Lung (tissue), 11 donors: ENCODE measurements at regions not wholly inside any gene's neighbourhood (a gene's known extent, or its start where the extent isn't known, plus 50 kb on each side); places are given as distances from the start of the nearest gene placed in this dataset.

ENCODE experiments used
- ATAC-seq: fragments of 200-7000 bp; cut with Tn5 transposase; one replicate; pipeline ENCODE4 v1.9.1; 2020; ENCODE audit warnings: moderate number of reproducible peaks; ENCODE audit not compliant: insufficient read depth, low FRiP score
- DNase-seq, 3 donors: peaks; one replicate each; pipeline ENCODE4 v3.0.0-alpha.2; 2013 to 2017
- H3K27ac ChIP-seq, 2 donors: one replicate each; pipeline ENCODE4 v1.5.1; 2013; ENCODE audit warnings: mild to moderate bottlenecking in 2 of 2, moderate library complexity in 2 of 2, control low read depth in 1 of 2, inconsistent platforms in 1 of 2, low read depth in 1 of 2, low read length in 1 of 2
- H3K27me3 ChIP-seq, 3 donors: one replicate each; pipeline ENCODE4 v1.5.1; 2013; ENCODE audit warnings: low read length in 2 of 3; ENCODE audit not compliant: control insufficient read depth in 3 of 3, insufficient read depth in 3 of 3
- H3K36me3 ChIP-seq, 4 donors: one replicate each; pipeline ENCODE4 v1.5.1; 2013; ENCODE audit warnings: low read length in 4 of 4, mild to moderate bottlenecking in 1 of 4, moderate library complexity in 1 of 4; ENCODE audit not compliant: control insufficient read depth in 4 of 4, insufficient read depth in 4 of 4
- H3K4me1 ChIP-seq, 5 donors: one replicate each; pipeline ENCODE4 v1.5.1; 2013; ENCODE audit warnings: low read length in 5 of 5, mild to moderate bottlenecking in 2 of 5, moderate library complexity in 1 of 5; ENCODE audit not compliant: control insufficient read depth in 5 of 5, insufficient read depth in 5 of 5
- H3K4me3 ChIP-seq: one replicate; pipeline ENCODE4 v1.5.1; 2013; ENCODE audit warnings: mild to moderate bottlenecking, control low read depth, moderate library complexity
- H3K9ac ChIP-seq, 2 donors: one replicate each; pipeline ENCODE4 v1.5.1; 2013; ENCODE audit warnings: low read length in 2 of 2, control low read depth in 1 of 2; ENCODE audit not compliant: insufficient read depth in 1 of 2
- H3K9me3 ChIP-seq, 4 donors: one replicate each; pipeline ENCODE4 v1.5.1; 2013; ENCODE audit warnings: low read length in 3 of 4, mild to moderate bottlenecking in 1 of 4, moderate library complexity in 1 of 4; ENCODE audit not compliant: control insufficient read depth in 4 of 4, insufficient read depth in 3 of 4
- WGBS, 2 donors: extraction: QIAGEN DNeasy Blood & Tissue Kit; methylation state at CpG; one replicate each; pipeline ENCODE4 v1.1.7; 2013; 5-methylcytosine and 5-hydroxymethylcytosine counted together
- TF ChIP-seq, protein P1 (sequence below): IDR thresholded peaks from 2 replicates; pipeline ENCODE4 v1.5.1; 2012; ENCODE audit warnings: mild to moderate bottlenecking; ENCODE audit errors: control extremely low read depth, extremely low read depth
- donor health status: control.
- donor health status: control.
- donor health status: Bipolar disorder and iron deficiency.
- donor health status: healthy.
- donor health status: DM: yes; HTN: yes; CAD: no.

DNA sequence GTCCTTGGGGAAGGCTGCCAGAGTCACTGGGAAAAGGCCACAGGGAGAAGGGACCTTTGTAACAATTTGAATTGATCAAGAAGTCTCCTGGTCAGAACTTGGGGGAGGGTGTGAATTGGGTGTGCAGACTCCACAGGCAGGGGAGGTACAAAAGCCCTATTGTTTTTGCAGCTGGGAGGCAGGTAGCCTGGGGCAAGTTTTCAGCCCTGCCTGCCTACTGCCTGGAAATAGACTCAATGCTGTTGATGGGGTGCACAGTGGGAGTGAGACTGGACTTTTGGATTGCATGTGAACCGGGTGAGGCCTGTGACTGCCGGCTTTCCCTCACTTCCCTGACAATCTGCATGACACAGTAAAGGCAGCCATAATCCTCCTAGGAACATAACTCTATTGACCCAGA, 947.0 kb downstream of the REEP3 start:
- Histone ChIP-seq H3K9ac (no peak overlapping the region), H3K4me3 (no peak overlapping the region), H3K27ac (no peak overlapping the region), H3K4me1 (no peaks in the 10 kb centered on the region), H3K36me3 (no peaks in the 10 kb centered on the region), H3K27me3 (no peaks in the 10 kb centered on the region), H3K9me3 (peaks cover 0 to 11% (median 6%) of the 10 kb centered on the region in 4 donors)
- ATAC-seq: no peak
- 85 to 96% methylated on average over 2 of the region's 2 CpGs for WGBS, 2 donors
- no peak for DNase-seq
- TF ChIP-seq, protein P1, sequence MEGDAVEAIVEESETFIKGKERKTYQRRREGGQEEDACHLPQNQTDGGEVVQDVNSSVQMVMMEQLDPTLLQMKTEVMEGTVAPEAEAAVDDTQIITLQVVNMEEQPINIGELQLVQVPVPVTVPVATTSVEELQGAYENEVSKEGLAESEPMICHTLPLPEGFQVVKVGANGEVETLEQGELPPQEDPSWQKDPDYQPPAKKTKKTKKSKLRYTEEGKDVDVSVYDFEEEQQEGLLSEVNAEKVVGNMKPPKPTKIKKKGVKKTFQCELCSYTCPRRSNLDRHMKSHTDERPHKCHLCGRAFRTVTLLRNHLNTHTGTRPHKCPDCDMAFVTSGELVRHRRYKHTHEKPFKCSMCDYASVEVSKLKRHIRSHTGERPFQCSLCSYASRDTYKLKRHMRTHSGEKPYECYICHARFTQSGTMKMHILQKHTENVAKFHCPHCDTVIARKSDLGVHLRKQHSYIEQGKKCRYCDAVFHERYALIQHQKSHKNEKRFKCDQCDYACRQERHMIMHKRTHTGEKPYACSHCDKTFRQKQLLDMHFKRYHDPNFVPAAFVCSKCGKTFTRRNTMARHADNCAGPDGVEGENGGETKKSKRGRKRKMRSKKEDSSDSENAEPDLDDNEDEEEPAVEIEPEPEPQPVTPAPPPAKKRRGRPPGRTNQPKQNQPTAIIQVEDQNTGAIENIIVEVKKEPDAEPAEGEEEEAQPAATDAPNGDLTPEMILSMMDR: no peak

DNA sequence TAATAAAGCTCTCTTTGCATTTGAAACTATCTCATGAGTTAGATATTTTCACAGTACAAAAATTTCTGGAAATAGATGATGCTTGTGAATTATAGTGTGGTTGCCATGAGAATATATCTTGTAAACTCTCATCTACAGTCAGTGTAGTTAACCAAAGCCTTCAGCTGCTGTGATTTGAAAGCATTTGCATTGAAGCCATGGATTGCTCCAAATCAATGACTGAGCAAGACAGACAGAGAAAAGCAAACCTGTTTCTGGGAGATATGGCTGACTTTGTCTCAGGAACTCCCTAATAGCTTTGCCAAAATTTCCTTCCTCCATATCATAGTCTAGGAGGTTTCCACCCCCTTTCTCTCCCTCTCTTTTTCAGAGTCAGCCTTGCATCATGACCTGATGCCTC, 955.3 kb downstream of the REEP3 start:
- no peaks in the 10 kb centered on the region for H3K27me3 ChIP-seq
- no peak for ATAC-seq
- no peak for DNase-seq
- no peaks in the 10 kb centered on the region for H3K36me3 ChIP-seq
- H3K27ac ChIP-seq: no peak overlapping the region
- H3K9me3 ChIP-seq: peaks cover 0 to 5% (median 0%) of the 10 kb centered on the region in 4 donors
- no peaks in the 10 kb centered on the region for H3K4me1 ChIP-seq
- no peak overlapping the region for H3K4me3 ChIP-seq
- H3K9ac ChIP-seq: no peak overlapping the region
- TF ChIP-seq, protein P1: no peak

DNA sequence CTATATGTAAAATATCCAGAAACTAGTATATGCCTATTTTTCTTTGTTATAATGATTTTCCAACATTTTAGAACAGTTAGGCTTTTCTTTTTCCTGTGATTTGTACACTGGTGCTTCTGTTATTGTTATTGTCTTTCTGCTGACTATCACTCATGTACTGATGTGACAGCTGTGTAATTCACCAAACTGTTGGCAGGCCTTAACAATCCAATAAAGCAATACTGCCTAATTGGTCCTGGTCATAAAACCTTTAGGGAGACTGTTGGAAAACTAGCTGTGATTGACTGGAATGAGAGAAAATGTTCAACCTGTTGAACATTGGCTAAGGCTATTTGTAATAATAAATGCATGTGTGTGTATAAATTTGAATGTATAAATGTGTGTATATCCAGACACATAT, 956.6 kb downstream of the REEP3 start:
- Histone ChIP-seq H3K9me3 (peaks cover 0 to 5% (median 0%) of the 10 kb centered on the region in 4 donors), H3K4me3 (no peak overlapping the region), H3K9ac (no peak overlapping the region), H3K36me3 (no peaks in the 10 kb centered on the region), H3K27ac (no peak overlapping the region), H3K27me3 (no peaks in the 10 kb centered on the region), H3K4me1 (no peaks in the 10 kb centered on the region)
- ATAC-seq (no peak), DNase-seq (no peak)
- TF ChIP-seq, protein P1: no peak

DNA sequence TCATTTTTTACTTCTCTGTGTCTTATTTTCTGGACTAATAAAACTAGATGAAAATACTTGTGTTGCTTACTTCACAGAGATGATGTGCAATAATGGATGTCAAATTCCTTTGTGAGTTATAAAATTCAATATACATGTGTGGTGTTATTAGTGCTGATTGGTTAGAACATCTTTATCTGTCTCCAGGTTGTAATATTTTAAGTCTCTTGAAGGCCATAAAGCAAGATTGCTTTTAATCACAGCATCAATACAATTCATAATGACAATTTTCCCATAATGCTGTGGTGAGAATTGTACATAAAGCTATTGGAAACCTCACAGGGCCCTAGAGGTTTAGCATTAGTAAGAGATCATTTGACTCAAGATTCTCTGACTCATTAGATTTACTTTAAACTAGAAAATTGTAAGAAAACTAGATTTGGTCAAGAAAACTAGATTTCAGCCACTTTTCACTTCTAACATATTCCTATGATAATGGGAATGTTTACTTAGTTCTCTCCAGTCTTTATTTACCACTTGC, 963.7 kb downstream of the REEP3 start:
- H3K4me3 ChIP-seq: no peak overlapping the region
- H3K27me3 ChIP-seq: no peaks in the 10 kb centered on the region
- H3K9ac ChIP-seq: no peak overlapping the region
- TF ChIP-seq, protein P1: no peak
- peaks cover 0 to 6% (median 0%) of the 10 kb centered on the region in 5 donors for H3K4me1 ChIP-seq
- ATAC-seq (no peak), DNase-seq (no peak)
- H3K36me3 ChIP-seq: no peaks in the 10 kb centered on the region
- no peaks in the 10 kb centered on the region for H3K9me3 ChIP-seq
- H3K27ac ChIP-seq: no peak overlapping the region
